ENCODE measurements at regions not wholly inside any gene's neighbourhood (a gene's known extent, or its start where the extent isn't known, plus 50 kb on each side); places are given as distances from the start of the nearest gene placed in this dataset.

DNA sequence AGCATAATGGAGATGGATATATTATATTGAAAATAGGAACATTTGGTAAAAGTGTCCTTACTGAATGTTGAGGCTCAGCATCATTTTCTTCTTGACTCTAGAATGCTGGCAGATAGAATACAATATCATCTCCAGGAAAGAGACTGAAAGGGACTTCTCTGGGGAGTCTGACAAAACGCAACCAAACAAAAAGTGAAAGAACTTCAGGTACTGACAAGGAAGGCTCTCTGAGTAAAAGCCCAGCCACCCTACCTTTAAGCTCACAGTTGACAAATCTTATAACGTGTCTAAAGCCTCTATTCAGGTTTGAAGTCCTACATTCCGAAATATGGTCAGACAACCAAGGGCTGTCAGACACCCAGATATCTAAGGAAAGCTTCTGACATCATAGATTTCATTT, 590.8 kb downstream of the SOX6 start:
- TF ChIP-seq POLR2A (IDR thresholded peaks at IDR 0.05; ENCODE audit: low read depth, low read length) (no peak), POLR2AphosphoS5 (IDR thresholded peaks at IDR 0.05; ENCODE audit: low read depth, low read length) (no peak), SPI1 (IDR thresholded peaks at IDR 0.05; ENCODE audit: low read depth, low read length) (no peak), TAF1 (IDR thresholded peaks at IDR 0.05; ENCODE audit: low read depth, low read length) (no peak), PAX5 (IDR thresholded peaks at IDR 0.05; ENCODE audit: insufficient read depth, low read length, severe bottlenecking) (no peak)
